Dedifferentiated amniotic fluid mesenchymal stem cell (primary cell): ENCODE measurements at regions not wholly inside any gene's neighbourhood (a gene's known extent, or its start where the extent isn't known, plus 50 kb on each side); places are given as distances from the start of the nearest gene placed in this dataset.
"Not testable (repeated sequence)": the region's sequence is repeated elsewhere in the genome, so short reads cannot be mapped to it uniquely, and the experiment has no call there.

Source experiments
- DNase-seq: peaks from one replicate; pipeline ENCODE4 v3.0.0-alpha.2; 2016; ENCODE audit errors: extremely low spot score

DNA sequence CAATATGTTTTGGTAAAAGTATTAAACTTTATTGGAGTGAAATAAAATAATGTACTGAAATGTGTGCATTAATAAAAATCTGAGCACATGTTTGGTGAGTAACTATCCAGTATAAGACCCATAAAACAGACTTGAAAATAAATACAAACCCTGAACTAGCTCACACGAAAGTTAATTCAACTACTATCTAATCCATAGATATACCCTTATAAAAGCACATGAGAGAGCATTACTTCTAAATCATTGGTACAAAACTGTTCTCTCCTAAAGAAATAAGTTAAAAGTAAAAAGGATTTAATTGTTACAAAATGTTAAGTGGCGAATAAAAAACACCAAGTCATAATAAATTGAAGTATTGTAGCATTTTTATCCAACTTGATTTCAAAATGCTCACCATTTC lies 295.6 kb downstream of the PTPRC start:
- DNase-seq: no peak

DNA sequence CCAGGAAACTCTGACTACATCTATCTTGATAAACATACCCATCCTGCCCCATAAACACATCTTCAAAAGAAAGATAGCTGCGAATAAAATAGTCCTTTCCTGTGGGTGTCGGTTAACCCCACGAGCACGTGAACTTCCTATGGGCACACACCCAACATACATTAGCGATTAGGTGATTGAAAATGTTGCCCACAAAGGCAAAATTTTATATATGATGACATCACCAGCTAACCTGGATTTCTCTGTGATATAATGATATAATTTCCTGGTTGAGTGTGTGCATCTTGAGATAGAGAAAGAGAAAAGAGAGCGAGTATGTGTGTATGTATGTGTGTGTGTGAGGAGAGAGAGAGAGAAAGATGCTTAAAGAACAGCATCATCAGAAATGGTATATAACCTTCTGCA lies 296.1 kb downstream of the PTPRC start:
- DNase-seq: no peak

DNA sequence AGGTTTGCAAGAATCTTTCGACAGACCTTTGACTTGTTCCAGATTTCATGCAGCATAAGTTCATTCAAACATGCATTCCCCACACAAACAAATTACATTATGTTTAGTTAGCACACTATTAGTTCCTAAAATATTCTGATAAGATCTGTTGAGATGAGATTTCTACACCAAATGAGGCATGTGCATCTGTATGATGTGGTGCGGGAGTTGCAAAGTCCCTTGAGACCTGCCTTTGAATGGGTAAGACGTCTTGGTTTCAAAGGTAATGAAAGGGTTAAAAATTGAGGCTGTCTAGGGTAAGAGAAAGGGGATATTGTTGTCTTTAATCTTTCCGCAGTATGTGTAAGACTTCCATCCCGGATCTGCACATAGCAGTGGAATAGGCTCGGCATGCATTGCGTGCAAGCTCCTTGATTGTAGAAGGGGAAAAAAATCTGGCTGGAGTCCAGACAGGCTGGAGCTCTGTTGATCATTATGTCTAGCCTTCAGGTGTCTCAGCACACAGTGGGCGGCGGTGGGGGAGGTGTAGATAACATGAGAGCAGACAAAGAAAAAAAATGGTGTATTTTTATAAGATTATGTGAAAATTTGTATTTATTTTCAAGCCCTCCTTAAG lies 296.6 kb downstream of the PTPRC start:
- peak; percentile 90 for DNase-seq

GRCh38 chr1:198936371-198937083 lies 297.7 kb downstream of the PTPRC start:
- peak; percentile 59 for DNase-seq

GRCh38 chr1:198937231-198938031 lies 298.6 kb downstream of the PTPRC start:
- peak; percentile 96 for DNase-seq

- no peak for DNase-seq
These were observed 300.4 kb downstream of the PTPRC start for GRCh38 chr1:198939286-198939685.

- no peak for DNase-seq
These were observed 301.1 kb downstream of the PTPRC start for GRCh38 chr1:198939956-198940355.

- DNase-seq: no peak
These were observed 303.6 kb downstream of the PTPRC start for GRCh38 chr1:198942466-198942865.

- DNase-seq: no peak
These were observed 304.8 kb downstream of the PTPRC start for GRCh38 chr1:198943484-198944187.

- no peak for DNase-seq
These were observed 308.6 kb downstream of the PTPRC start for GRCh38 chr1:198947456-198947855.

- DNase-seq: no peak
These were observed 310.2 kb downstream of the PTPRC start for GRCh38 chr1:198948895-198949659.

- DNase-seq: no peak
These were observed 311.2 kb downstream of the PTPRC start for GRCh38 chr1:198950036-198950435.

DNA sequence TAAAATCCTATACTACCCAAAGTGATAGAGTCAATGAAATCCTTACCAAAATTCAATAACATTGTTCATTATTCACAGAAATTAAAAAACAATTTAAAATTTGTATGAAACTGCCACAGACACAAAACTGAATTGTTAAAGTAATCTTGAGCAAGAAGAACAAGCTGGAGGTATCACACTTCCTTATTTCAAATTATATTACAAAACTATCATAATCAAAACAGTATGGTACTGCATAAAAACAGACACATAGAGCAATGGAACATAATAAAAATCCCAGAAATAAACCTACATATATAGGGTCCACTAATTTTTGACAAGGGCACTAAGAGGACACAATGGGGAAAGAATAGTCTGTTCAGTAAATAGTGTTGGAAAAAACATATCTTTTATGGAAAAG lies 316.2 kb downstream of the PTPRC start:
- DNase-seq: no peak

DNA sequence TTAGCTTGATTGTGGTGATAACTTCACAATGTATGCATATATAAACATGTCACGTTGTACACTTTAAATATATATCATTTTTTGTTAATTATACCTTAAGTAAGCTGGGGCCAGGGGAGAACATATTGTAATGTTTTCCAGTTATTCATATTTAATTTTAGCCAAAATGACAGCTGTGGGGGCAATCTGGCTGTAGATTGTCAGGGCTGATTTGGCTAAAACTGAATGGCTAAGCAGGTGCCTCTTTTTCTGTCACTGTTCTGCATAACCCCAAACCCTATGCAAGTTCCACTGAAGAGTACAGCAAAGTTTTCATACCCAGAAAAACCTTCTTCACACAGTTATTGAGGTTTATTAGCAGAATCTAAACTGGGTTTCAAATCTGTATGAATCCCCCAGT lies 318.2 kb downstream of the PTPRC start:
- no peak for DNase-seq

GRCh38 chr1:198959032-198959431 lies 320.2 kb downstream of the PTPRC start:
- DNase-seq: no peak

DNA sequence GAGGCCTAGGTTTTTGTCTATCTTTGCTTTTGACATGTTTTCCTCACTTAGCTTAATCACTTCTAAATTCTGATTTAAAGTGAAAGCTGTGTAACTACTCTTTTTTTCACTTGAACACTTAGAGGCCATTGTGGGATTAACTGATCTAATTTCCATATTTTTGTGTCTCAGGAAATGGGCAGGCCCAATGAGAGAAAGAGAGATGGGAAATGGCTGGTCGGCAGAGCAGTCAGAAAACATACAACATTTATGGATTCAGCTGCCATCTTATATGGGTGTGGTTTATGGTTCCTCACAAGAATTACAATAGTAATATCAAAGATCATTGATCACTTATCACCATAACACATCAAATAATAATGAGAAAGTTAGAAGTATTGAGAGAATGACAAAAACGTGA lies 320.8 kb downstream of the PTPRC start:
- no peak for DNase-seq

GRCh38 chr1:198963796-198964195 lies 325.0 kb downstream of the PTPRC start:
- DNase-seq: not testable (repeated sequence)

DNA sequence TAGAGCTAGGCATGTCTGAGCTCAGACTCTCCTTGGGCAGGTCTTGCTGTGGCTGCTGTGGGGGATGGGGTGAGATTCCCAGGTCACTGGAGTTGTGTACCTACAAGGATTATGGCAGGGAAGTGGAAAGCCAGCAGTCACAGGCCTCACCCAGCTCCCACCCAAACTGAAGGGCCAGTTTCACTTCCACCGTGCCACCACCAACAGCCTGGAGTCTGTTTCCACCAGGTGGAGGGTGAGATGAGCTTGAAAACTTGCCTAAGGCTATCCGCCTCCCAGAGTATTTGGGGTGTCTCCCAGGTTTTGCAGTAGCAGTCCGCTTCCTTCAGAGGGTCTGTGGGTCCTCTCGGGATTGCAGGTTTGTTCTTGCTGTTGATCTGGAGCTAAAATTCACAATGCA lies 327.7 kb downstream of the PTPRC start:
- no peak for DNase-seq

GRCh38 chr1:198967566-198967965 lies 328.7 kb downstream of the PTPRC start:
- DNase-seq: no peak

GRCh38 chr1:198968866-198969265 lies 330.0 kb downstream of the PTPRC start:
- no peak for DNase-seq

DNA sequence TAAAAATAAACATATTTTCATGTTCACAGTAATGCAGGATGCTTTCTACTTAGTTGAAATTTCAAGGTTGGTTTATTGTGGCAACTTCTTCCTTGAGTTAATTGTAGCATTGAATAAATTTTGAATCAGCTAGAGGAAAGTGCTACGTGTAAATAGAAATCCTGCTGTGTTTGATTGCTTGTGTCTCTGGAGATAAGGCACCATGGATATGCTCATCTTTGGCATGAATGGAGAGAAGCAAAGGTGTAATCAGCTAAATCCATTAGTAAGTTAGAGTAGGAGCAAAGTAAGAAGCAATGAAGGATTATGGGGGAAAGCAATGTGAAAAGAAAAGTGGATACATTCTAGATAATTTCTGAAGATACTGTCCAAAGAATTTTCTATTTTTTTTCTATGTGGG lies 331.1 kb downstream of the PTPRC start:
- DNase-seq: no peak
